SK-N-SH (cell line): ENCODE measurements at regions not wholly inside any gene's neighbourhood (a gene's known extent, or its start where the extent isn't known, plus 50 kb on each side); places are given as distances from the start of the nearest gene placed in this dataset.

ENCODE experiments used
- CTCF ChIP-seq: fragments of 200-600 bp; sonication (generic); IDR thresholded peaks from 2 replicates; pipeline ENCODE4 v1.6.1; 2017; ENCODE audit warnings: antibody characterized with exemption, mild to moderate bottlenecking, moderate library complexity
- EP300 ChIP-seq, 2 experiments: IDR thresholded peaks; 2 replicates each; pipeline versions ENCODE4 v1.4.0 to v1.6.1; 2012; ENCODE audit warnings: borderline replicate concordance in 1 of 2, low read depth in 1 of 2, low read length in 1 of 2
- TF ChIP-seq, protein P1 (sequence below): IDR thresholded peaks from 2 replicates; pipeline ENCODE4 v1.6.1; 2012; ENCODE audit warnings: mild to moderate bottlenecking, low read depth, low read length, moderate library complexity

DNA sequence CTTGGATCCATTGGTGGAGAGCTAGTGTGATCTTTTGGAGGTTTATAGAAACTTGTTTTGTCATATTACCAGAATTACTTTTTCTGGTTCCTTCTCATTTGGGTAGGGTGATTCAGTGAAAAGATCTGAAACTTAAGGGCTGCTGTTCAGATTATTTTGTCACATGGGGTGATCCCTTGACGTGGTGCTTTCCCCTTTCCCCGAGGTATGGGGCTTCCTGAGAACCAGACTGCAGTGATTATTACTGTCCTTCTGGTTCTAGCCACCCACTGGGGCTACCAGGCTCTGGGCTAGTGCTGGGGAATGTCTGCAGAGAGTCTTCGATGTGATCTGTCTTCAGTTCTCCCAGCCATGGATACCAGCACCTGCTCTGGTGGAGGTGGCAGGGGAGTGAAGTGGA lies 1030.0 kb downstream of the GRM8 start:
- TF ChIP-seq, protein P1, sequence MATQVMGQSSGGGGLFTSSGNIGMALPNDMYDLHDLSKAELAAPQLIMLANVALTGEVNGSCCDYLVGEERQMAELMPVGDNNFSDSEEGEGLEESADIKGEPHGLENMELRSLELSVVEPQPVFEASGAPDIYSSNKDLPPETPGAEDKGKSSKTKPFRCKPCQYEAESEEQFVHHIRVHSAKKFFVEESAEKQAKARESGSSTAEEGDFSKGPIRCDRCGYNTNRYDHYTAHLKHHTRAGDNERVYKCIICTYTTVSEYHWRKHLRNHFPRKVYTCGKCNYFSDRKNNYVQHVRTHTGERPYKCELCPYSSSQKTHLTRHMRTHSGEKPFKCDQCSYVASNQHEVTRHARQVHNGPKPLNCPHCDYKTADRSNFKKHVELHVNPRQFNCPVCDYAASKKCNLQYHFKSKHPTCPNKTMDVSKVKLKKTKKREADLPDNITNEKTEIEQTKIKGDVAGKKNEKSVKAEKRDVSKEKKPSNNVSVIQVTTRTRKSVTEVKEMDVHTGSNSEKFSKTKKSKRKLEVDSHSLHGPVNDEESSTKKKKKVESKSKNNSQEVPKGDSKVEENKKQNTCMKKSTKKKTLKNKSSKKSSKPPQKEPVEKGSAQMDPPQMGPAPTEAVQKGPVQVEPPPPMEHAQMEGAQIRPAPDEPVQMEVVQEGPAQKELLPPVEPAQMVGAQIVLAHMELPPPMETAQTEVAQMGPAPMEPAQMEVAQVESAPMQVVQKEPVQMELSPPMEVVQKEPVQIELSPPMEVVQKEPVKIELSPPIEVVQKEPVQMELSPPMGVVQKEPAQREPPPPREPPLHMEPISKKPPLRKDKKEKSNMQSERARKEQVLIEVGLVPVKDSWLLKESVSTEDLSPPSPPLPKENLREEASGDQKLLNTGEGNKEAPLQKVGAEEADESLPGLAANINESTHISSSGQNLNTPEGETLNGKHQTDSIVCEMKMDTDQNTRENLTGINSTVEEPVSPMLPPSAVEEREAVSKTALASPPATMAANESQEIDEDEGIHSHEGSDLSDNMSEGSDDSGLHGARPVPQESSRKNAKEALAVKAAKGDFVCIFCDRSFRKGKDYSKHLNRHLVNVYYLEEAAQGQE, result no peak
- TF ChIP-seq EP300 (IDR thresholded peaks at IDR 0.05; ENCODE audit: borderline replicate concordance in 1 of 2, low read depth in 1 of 2, low read length in 1 of 2) (no peak), CTCF (no peak)
